ENCODE measurements at regions not wholly inside any gene's neighbourhood (a gene's known extent, or its start where the extent isn't known, plus 50 kb on each side); places are given as distances from the start of the nearest gene placed in this dataset.

- TF ChIP-seq EZH2 (optimal IDR thresholded peaks at IDR 0.05; ENCODE audit: low read depth, low read length) = no peak
- TF ChIP-seq EZH2phosphoT487 (IDR thresholded peaks at IDR 0.05; ENCODE audit: low read length) = no peak
- no peak for TF ChIP-seq CTCF (IDR thresholded peaks at IDR 0.05; ENCODE audit: low read length)
Observed at GRCh38 chr2:193521523-193521922, 1326.8 kb upstream of the TMEFF2 start.

DNA sequence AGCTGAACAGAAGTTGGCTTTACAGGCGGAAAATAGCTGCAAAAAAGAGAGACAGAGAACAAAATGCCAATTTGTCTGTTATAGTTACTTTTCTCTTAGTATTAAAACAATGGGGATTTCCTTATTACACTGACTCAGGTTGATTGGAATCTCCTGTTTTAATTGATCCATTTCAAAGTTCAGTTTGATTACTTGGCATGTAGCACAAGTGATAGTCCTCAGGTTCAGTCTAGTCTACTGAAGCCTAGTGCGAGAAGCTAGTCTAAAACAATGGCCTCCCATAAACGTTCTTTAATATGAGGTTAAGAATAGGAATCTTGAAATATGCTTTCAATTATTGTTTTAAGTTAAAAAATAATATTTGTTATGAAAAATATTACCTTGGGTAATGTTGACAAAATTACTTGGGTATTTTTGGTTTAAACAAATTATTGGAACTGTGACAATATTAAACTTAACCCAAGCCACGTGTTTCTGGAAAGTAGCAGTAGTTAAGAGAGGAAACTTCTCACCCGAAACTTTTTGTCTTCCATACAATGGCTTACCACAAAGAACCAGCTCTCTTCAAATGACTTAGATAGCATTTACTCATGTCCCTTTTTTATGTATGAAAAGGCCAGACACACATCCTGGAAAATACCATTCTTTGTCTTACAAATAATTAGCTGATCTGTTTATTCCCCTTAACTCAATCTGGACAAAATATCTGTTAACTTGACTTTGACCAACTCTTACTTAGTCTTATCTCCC is 1326.2 kb upstream of the TMEFF2 start:
- Histone ChIP-seq H4K20me1 (ENCODE audit: insufficient read depth, low read length) (no peaks in the 10 kb centered on the region), H3K9ac (ENCODE audit: low read length) (no peak overlapping the region), H3K27ac (ENCODE audit: low read length) (no peak overlapping the region), H3K4me2 (ENCODE audit: low read depth, low read length) (no peak overlapping the region), H3K9me3 (replicated peaks; ENCODE audit: insufficient read depth, low read length) (no peaks in the 10 kb centered on the region), H3F3A (ENCODE audit: insufficient read depth, low read length) (no peaks in the 10 kb centered on the region), H3K4me1 (ENCODE audit: low read length) (no peaks in the 10 kb centered on the region), H3K36me3 (replicated peaks; ENCODE audit: insufficient read depth, low read length) (no peaks in the 10 kb centered on the region), H3K9me2 (replicated peaks; ENCODE audit: insufficient read depth, low read length) (no peaks in the 10 kb centered on the region), H3K27me3 (replicated peaks; ENCODE audit: insufficient read depth, low read length) (no peaks in the 10 kb centered on the region), H3K4me3 (ENCODE audit: low read length) (no peak overlapping the region), H3K79me2 (ENCODE audit: low read length) (no peaks in the 10 kb centered on the region), H2AFZ (ENCODE audit: low read length) (no peak overlapping the region)
- TF ChIP-seq EZH2phosphoT487 (IDR thresholded peaks at IDR 0.05; ENCODE audit: low read length) = no peak
- DNase-seq = no peak

More at GRCh38 chr2:193521523-193521922, 1326.8 kb upstream of the TMEFF2 start:
- Histone ChIP-seq H2AFZ (ENCODE audit: low read length) (no peak overlapping the region), H3K4me3 (ENCODE audit: low read length) (no peak overlapping the region), H3K9ac (ENCODE audit: low read length) (no peak overlapping the region), H3K27ac (ENCODE audit: low read length) (no peak overlapping the region), H4K20me1 (ENCODE audit: insufficient read depth, low read length) (no peaks in the 10 kb centered on the region), H3K9me2 (replicated peaks; ENCODE audit: insufficient read depth, low read length) (no peaks in the 10 kb centered on the region), H3K9me3 (replicated peaks; ENCODE audit: insufficient read depth, low read length) (no peaks in the 10 kb centered on the region), H3F3A (ENCODE audit: insufficient read depth, low read length) (no peaks in the 10 kb centered on the region), H3K4me2 (ENCODE audit: low read depth, low read length) (no peak overlapping the region), H3K27me3 (replicated peaks; ENCODE audit: insufficient read depth, low read length) (no peaks in the 10 kb centered on the region), H3K4me1 (ENCODE audit: low read length) (no peaks in the 10 kb centered on the region), H3K79me2 (ENCODE audit: low read length) (no peaks in the 10 kb centered on the region), H3K36me3 (replicated peaks; ENCODE audit: insufficient read depth, low read length) (no peaks in the 10 kb centered on the region)
- no peak for DNase-seq

- H3K9me3 ChIP-seq (replicated peaks; ENCODE audit: insufficient read depth, low read length) = no peaks in the 10 kb centered on the region
- TF ChIP-seq EZH2 (optimal IDR thresholded peaks at IDR 0.05; ENCODE audit: low read depth, low read length) (no peak), EZH2phosphoT487 (IDR thresholded peaks at IDR 0.05; ENCODE audit: low read length) (no peak)
- no peak overlapping the region for H3K4me2 ChIP-seq (ENCODE audit: low read depth, low read length)
- no peaks in the 10 kb centered on the region for H3K27me3 ChIP-seq (replicated peaks; ENCODE audit: insufficient read depth, low read length)
- H3K9ac ChIP-seq (ENCODE audit: low read length) = no peak overlapping the region
- DNase-seq = no peak
- no peaks in the 10 kb centered on the region for H3K36me3 ChIP-seq (replicated peaks; ENCODE audit: insufficient read depth, low read length)
- H3K79me2 ChIP-seq (ENCODE audit: low read length) = no peaks in the 10 kb centered on the region
- H3K9me2 ChIP-seq (replicated peaks; ENCODE audit: insufficient read depth, low read length) = no peaks in the 10 kb centered on the region
- H3K4me1 ChIP-seq (ENCODE audit: low read length) = no peaks in the 10 kb centered on the region
- no peak overlapping the region for H3K4me3 ChIP-seq (ENCODE audit: low read length)
- no peak overlapping the region for H2AFZ ChIP-seq (ENCODE audit: low read length)
- H4K20me1 ChIP-seq (ENCODE audit: insufficient read depth, low read length) = no peaks in the 10 kb centered on the region
- H3K27ac ChIP-seq (ENCODE audit: low read length) = no peak overlapping the region
- H3F3A ChIP-seq (ENCODE audit: insufficient read depth, low read length) = no peaks in the 10 kb centered on the region
Observed at GRCh38 chr2:193518041-193518817, 1323.5 kb upstream of the TMEFF2 start.

- no peaks in the 10 kb centered on the region for H3K36me3 ChIP-seq (replicated peaks; ENCODE audit: insufficient read depth, low read length)
- H3K9ac ChIP-seq (ENCODE audit: low read length) = no peak overlapping the region
- no peak overlapping the region for H3K4me2 ChIP-seq (ENCODE audit: low read depth, low read length)
- no peaks in the 10 kb centered on the region for H3K9me3 ChIP-seq (replicated peaks; ENCODE audit: insufficient read depth, low read length)
- TF ChIP-seq EZH2 (optimal IDR thresholded peaks at IDR 0.05; ENCODE audit: low read depth, low read length) (no peak), CTCF (IDR thresholded peaks at IDR 0.05; ENCODE audit: low read length) (no peak), EZH2phosphoT487 (IDR thresholded peaks at IDR 0.05; ENCODE audit: low read length) (no peak)
- H3K4me3 ChIP-seq (ENCODE audit: low read length) = no peak overlapping the region
- no peaks in the 10 kb centered on the region for H3F3A ChIP-seq (ENCODE audit: insufficient read depth, low read length)
- H3K79me2 ChIP-seq (ENCODE audit: low read length) = no peaks in the 10 kb centered on the region
- H3K4me1 ChIP-seq (ENCODE audit: low read length) = no peaks in the 10 kb centered on the region
- no peak for DNase-seq
- H4K20me1 ChIP-seq (ENCODE audit: insufficient read depth, low read length) = no peaks in the 10 kb centered on the region
- no peak overlapping the region for H2AFZ ChIP-seq (ENCODE audit: low read length)
- H3K27ac ChIP-seq (ENCODE audit: low read length) = no peak overlapping the region
- no peaks in the 10 kb centered on the region for H3K9me2 ChIP-seq (replicated peaks; ENCODE audit: insufficient read depth, low read length)
- H3K27me3 ChIP-seq (replicated peaks; ENCODE audit: insufficient read depth, low read length) = no peaks in the 10 kb centered on the region
Observed at GRCh38 chr2:193517615-193518014, 1322.9 kb upstream of the TMEFF2 start.
